ENCODE measurements at regions not wholly inside any gene's neighbourhood (a gene's known extent, or its start where the extent isn't known, plus 50 kb on each side); places are given as distances from the start of the nearest gene placed in this dataset.

- DNase-seq (ENCODE audit: low spot score), result no peak
Measured at GRCh38 chr9:119634006-119634405, 264.8 kb upstream of the BRINP1 start.

GRCh38 chr9:119611565-119611964 is 242.3 kb upstream of the BRINP1 start:
- DNase-seq (ENCODE audit: low spot score), result no peak

- DNase-seq (ENCODE audit: low spot score), result no peak
Measured at GRCh38 chr9:119609277-119609971, 240.2 kb upstream of the BRINP1 start.

GRCh38 chr9:119601632-119602031 is 232.4 kb upstream of the BRINP1 start:
- DNase-seq (ENCODE audit: low spot score), result no peak

DNA sequence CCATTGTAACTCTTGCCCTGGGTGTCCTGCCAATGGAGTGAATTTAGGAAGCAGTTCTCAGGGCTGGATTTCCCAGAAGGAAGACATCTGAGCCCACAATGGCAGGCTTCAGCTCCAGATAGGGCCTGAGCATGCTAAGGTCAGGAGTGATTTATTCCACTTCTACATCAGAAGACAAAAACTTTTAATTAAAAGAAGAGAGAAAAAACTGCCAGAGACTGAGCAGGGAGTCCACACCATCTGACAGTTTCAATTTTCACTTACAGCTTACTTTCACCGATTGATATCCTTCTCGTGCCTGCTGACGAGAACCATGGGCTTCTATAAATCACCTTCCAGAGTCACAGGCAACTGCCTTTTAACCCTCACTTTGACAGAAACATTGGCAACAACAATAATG is 228.3 kb upstream of the BRINP1 start:
- no peak for DNase-seq (ENCODE audit: low spot score)

- no peak for DNase-seq (ENCODE audit: low spot score)
Measured at GRCh38 chr9:119596703-119597102, 227.5 kb upstream of the BRINP1 start.

DNA sequence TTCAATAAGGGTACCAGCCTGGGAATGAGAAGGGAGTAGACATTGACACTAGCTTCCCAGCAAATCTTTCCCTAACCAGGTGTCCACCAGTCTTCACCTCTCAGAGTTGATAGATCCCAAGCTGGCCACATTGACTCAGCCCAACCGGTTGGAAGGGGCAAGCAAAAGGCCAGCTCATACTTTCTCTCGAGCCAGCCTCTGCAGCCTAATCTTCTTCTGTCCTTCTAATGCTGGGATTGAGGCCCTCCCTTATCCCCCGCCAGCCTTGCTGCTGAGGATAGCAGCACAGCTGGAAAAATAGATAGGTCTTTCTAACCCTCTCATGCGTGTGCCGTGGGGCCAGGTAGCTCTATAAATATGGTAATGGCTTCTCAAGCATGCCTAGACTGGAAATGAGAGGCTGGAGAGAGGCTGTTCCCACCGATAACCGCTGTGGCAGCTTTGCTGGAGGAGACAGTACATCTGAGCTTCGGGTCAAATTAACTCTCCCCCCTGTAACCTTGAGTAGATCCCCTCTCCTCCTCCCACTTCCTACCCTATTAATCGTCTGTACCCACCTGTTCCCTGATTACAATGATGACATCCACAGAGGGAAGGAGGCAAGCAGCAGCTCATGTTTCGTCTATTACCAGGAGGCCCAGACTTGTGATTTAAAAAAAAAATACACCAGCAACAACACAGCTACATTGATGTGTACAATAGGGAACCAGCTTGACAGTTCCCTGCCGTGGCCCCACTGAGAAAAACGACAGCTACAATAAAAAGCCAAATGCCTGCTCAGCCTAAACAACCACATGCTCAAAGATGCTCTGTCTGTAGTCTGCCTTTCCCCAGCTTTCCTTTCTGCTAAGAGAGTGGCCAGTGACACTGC is 219.9 kb upstream of the BRINP1 start:
- DNase-seq (ENCODE audit: low spot score), result no peak

DNA sequence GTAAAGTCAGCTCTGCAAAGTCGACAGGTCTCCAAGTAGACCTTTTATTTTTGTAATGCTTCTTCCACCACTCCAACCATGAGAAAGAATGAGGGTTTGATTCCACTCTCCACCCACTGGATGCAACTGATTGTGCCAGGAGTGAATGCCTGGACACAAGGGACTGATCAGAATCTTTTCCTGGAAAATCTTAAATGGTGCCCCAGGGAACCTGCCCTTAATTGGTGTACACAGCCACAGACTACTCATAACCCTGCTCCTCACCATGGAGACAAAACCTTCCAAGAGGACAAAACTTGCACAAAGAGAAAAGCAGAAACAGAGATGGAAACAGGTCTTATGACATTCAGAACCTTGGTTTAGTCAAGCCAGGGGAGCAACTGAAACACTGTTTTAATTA is 208.6 kb upstream of the BRINP1 start:
- no peak for DNase-seq (ENCODE audit: low spot score)

GRCh38 chr9:119559986-119560385 is 190.8 kb upstream of the BRINP1 start:
- no peak for DNase-seq (ENCODE audit: low spot score)

DNA sequence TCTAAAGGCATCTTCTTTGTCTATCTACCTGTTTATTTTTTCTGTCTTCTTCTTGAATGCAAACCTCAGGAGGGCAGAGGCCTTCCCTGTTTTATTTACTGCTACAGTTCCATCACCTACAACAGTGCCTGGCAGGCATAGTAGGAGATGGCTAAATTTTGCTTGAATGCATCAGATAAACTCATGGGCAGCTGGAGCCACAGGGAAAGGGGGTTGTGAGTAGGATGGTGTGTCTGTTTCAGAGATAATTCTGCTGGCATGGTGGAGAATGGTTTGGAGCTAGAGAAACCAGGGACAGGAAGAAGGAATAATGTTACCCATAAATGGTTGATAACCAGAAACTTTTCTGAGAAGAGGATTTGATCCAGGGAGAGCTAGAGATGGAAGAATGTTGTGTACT is 189.8 kb upstream of the BRINP1 start:
- DNase-seq (ENCODE audit: low spot score), result no peak

DNA sequence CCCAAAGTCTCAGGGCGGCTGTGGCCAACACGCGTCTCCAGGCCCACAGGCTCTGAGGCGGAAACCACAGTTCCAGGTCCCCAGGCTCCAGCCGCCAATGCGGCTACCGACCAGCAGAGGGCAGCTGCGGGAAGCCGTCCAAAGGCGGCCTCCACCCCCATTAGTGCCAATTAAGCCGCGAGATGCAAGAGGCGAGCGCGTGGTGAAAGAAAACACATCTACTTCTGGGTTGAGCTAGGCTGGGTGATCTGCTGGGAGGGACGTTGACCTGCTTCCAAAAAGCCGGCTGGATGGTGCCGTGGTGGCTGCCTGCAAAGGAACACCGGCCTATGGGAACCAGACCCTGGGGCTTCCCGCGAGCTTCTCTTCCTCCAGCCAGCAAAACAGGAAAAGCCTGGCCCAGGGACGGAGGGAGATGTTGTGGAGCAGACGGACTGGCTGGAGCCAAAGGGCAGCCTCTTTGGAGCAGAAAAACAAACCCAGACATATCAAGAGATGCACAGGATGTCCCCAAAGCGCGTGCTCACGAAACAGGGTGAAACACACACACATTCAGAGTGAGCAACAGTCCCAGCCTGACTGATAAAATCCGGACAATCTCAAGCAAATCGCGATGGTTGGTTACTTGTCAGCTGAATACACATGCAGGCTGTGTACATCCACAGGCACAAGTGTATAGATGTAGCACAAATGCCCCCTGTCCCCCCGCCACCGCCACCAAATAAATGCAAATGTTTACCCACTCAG is 187.1 kb upstream of the BRINP1 start:
- peak; percentile 31 for DNase-seq (ENCODE audit: low spot score)

- DNase-seq (ENCODE audit: low spot score), result no peak
Measured at GRCh38 chr9:119544492-119544891, 175.3 kb upstream of the BRINP1 start.

- no peak for DNase-seq (ENCODE audit: low spot score)
Measured at GRCh38 chr9:119537138-119537537, 167.9 kb upstream of the BRINP1 start.

GRCh38 chr9:119533504-119533903 is 164.3 kb upstream of the BRINP1 start:
- no peak for DNase-seq (ENCODE audit: low spot score)

DNA sequence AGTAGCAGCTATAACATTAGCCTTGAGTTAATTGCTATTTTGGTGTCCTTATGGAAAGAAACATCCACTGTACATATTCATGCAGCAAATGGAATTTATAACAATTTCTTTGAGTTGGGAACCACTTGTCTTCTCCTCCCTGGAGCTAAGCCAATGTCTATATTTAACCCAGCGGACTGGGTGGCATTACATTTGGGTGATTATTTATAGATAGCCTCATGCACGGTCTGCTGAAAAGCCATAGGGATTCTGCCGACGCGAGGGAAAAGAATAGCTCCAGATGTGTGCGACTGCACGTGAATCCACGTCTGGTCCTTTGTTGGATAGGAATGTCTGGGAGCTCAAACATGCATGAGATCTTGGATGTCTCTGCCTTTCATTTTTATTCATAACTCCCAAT is 157.5 kb upstream of the BRINP1 start:
- DNase-seq (ENCODE audit: low spot score), result no peak

GRCh38 chr9:119523508-119523907 is 154.3 kb upstream of the BRINP1 start:
- DNase-seq (ENCODE audit: low spot score), result no peak

DNA sequence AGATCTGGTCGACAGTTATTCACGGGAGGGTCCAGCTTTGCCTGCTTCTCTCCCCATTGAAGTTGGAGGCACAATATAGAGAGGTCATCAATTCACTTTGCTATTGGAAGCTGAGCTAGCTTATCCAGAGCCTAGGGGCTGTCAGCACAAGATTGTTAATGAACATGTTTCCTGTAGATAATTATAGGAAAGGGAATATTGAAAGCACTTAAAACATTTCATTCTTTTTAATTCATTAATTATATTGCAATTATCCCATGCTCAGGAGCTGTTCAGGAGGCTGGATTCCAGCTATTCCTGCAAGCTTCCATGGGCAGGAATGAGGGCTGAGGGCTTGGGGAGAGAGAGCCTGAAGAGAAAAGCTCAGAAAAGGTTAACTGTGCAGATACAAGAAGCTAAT is 153.1 kb upstream of the BRINP1 start:
- DNase-seq (ENCODE audit: low spot score), result no peak

- no peak for DNase-seq (ENCODE audit: low spot score)
Measured at GRCh38 chr9:119509291-119509905, 140.2 kb upstream of the BRINP1 start.

DNA sequence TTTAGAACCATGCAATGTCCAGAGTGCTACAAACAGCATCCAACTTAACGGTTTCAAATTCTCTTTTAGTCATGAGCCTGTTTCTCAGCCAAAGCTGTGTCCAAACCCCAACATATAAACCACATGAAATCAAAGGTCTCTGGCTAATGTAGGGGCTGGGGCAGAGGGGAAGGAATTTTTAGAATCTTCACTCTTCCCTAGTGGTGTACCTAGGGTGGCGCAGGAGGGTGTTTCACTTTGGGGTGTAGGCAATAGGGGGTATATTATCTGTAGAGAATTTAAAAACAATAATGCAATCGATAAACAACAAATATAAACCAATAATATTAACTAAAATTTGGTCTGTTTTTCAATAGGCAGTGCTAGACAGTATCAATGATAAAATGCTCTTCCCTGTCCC is 132.1 kb upstream of the BRINP1 start:
- DNase-seq (ENCODE audit: low spot score), result no peak

DNA sequence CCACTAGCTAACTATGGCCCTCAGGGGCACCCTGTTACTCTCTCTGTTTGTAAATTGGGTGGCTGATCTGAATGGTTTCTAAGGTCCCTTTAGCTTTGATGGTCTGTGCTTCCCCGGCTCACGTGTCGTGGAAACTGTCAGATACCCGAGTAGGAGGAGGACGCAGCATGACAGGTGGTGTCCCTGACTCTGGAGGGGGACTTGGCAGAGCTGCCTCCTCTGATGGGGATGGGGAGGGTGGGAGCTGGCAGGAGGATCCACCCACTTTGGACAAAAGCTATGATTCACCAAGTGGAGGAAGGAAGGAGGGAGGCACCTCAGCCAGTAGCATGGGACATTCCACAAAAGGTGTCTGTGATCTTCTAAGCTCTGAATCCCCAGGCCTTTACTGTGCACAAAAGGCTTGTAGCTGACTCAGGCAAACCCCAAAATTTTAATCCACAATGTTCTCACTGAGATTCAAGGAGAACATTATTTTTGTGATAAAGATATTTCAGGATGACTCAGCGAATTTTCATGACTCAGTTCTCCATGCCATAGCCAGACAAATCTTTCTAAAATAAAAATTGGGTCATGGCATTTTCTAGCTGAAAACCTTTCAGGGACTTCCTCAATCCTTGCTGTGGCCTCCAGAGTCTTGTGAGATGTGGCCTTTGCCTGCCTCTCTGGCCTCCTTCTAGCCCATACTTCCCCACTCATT is 131.0 kb upstream of the BRINP1 start:
- no peak for DNase-seq (ENCODE audit: low spot score)

GRCh38 chr9:119487118-119487827 is 118.0 kb upstream of the BRINP1 start:
- no peak for DNase-seq (ENCODE audit: low spot score)
